Ecto neural progenitor cell (in vitro differentiated cells): ENCODE measurements at regions not wholly inside any gene's neighbourhood (a gene's known extent, or its start where the extent isn't known, plus 50 kb on each side); places are given as distances from the start of the nearest gene placed in this dataset.

ENCODE experiments used
- DNase-seq: peaks from one replicate; pipeline ENCODE4 v3.0.0-alpha.2; 2018; ENCODE audit warnings: low spot score

GRCh38 chr1:181858135-181858534, 203.4 kb downstream of the ZNF648 start:
- no peak for DNase-seq
